ENCODE measurements at regions not wholly inside any gene's neighbourhood (a gene's known extent, or its start where the extent isn't known, plus 50 kb on each side); places are given as distances from the start of the nearest gene placed in this dataset.

- H3K9me3 ChIP-seq (ENCODE audit: control insufficient read depth, insufficient read depth, low read depth, low read length) = no peaks in the 10 kb centered on the region
- TF ChIP-seq ZNF366 (tag by site-specific recombination; conservative IDR thresholded peaks at IDR 0.05) (no peak), GFI1B (tag by site-specific recombination; IDR thresholded peaks at IDR 0.05) (no peak), SP3 (tag by site-specific recombination; IDR thresholded peaks at IDR 0.05) (no peak), ZNF501 (tag by site-specific recombination; IDR thresholded peaks at IDR 0.05) (no peak), ZNF561 (tag by site-specific recombination; IDR thresholded peaks at IDR 0.05; ENCODE audit: borderline replicate concordance) (no peak), ZNF792 (tag by site-specific recombination; IDR thresholded peaks at IDR 0.05) (no peak), SP2 (tag by site-specific recombination; IDR thresholded peaks at IDR 0.05) (no peak)
- H3K27ac ChIP-seq (ENCODE audit: extremely low read depth, low read depth, low read length) = no peak overlapping the region
- no peaks in the 10 kb centered on the region for H3K36me3 ChIP-seq (ENCODE audit: control insufficient read depth in 2 of 2, insufficient read depth in 1 of 2, low read length in 2 of 2)
- POLR2A ChIA-PET = no interaction called here
- no peak overlapping the region for H3K4me3 ChIP-seq (ENCODE audit: low read depth, low read length)
- CTCF ChIA-PET = no interaction called here
- no peaks in the 10 kb centered on the region for H3K4me1 ChIP-seq (ENCODE audit: control insufficient read depth, insufficient read depth, low read length)
These were observed 1094.9 kb upstream of the EPHA6 start for GRCh38 chr3:95719481-95719880.

- TF ChIP-seq ZBTB10 (tag by site-specific recombination; IDR thresholded peaks at IDR 0.05) = no peak
- no peak for TF ChIP-seq PATZ1 (tag by site-specific recombination; IDR thresholded peaks at IDR 0.05)
- no peak for TF ChIP-seq ZNF214 (tag by site-specific recombination; IDR thresholded peaks at IDR 0.05; ENCODE audit: borderline replicate concordance)
- no peak for TF ChIP-seq KLF9 (tag by site-specific recombination; IDR thresholded peaks at IDR 0.05; ENCODE audit: low read depth)
- no peaks in the 10 kb centered on the region for H3K4me1 ChIP-seq (ENCODE audit: control insufficient read depth, insufficient read depth, low read length)
- H3K9me3 ChIP-seq (ENCODE audit: control insufficient read depth, insufficient read depth, low read depth, low read length) = no peaks in the 10 kb centered on the region
- ChIA-PET POLR2A (no interaction called here), CTCF (no interaction called here)
- H3K4me3 ChIP-seq (ENCODE audit: low read depth, low read length) = no peak overlapping the region
- H3K27ac ChIP-seq (ENCODE audit: extremely low read depth, low read depth, low read length) = no peak overlapping the region
- no peaks in the 10 kb centered on the region for H3K36me3 ChIP-seq (ENCODE audit: control insufficient read depth in 2 of 2, insufficient read depth in 1 of 2, low read length in 2 of 2)
These were observed 1092.5 kb upstream of the EPHA6 start for GRCh38 chr3:95721938-95722337.

GRCh38 chr3:95725770-95726169 lies 1088.6 kb upstream of the EPHA6 start:
- no peaks in the 10 kb centered on the region for H3K9me3 ChIP-seq (ENCODE audit: control insufficient read depth, insufficient read depth, low read depth, low read length)
- no peaks in the 10 kb centered on the region for H3K36me3 ChIP-seq (ENCODE audit: control insufficient read depth in 2 of 2, insufficient read depth in 1 of 2, low read length in 2 of 2)
- CTCF ChIA-PET = no interaction called here
- TF ChIP-seq ZNF302 (tag by site-specific recombination; IDR thresholded peaks at IDR 0.05; ENCODE audit: low read depth) (no peak), ZBTB20 (tag by site-specific recombination; IDR thresholded peaks at IDR 0.05) (no peak), ZNF174 (tag by site-specific recombination; IDR thresholded peaks at IDR 0.05) (no peak), ATF2 (tag by site-specific recombination; IDR thresholded peaks at IDR 0.05; ENCODE audit: low read depth) (no peak), ZNF19 (tag by site-specific recombination; IDR thresholded peaks at IDR 0.05; ENCODE audit: low read depth) (no peak), ZNF580 (tag by site-specific recombination; IDR thresholded peaks at IDR 0.05) (no peak), GLI4 (tag by site-specific recombination; IDR thresholded peaks at IDR 0.05) (no peak), ZNF239 (tag by site-specific recombination; IDR thresholded peaks at IDR 0.05) (no peak), ZIC2 (tag by site-specific recombination; IDR thresholded peaks at IDR 0.05) (no peak), ZNF24 (tag by site-specific recombination; IDR thresholded peaks at IDR 0.05) (no peak), ZNF600 (tag by site-specific recombination; IDR thresholded peaks at IDR 0.05) (no peak), ZBTB26 (tag by site-specific recombination; optimal IDR thresholded peaks at IDR 0.05) (no peak), ZNF501 (tag by site-specific recombination; IDR thresholded peaks at IDR 0.05) (no peak), ZNF169 (tag by site-specific recombination; IDR thresholded peaks at IDR 0.05) (no peak), ZNF37A (tag by site-specific recombination; IDR thresholded peaks at IDR 0.05) (no peak)
- H3K27ac ChIP-seq (ENCODE audit: extremely low read depth, low read depth, low read length) = no peak overlapping the region
- POLR2A ChIA-PET = no interaction called here
- no peak overlapping the region for H3K4me3 ChIP-seq (ENCODE audit: low read depth, low read length)
- no peaks in the 10 kb centered on the region for H3K4me1 ChIP-seq (ENCODE audit: control insufficient read depth, insufficient read depth, low read length)

Measured in HEK293 (cell line).